Ishikawa (cell line): ENCODE measurements at regions not wholly inside any gene's neighbourhood (a gene's known extent, or its start where the extent isn't known, plus 50 kb on each side); places are given as distances from the start of the nearest gene placed in this dataset.

Experiments used
- CREB1 ChIP-seq: IDR thresholded peaks from 2 replicates; pipeline ENCODE4 v1.6.1; 2012; ENCODE audit warnings: low read depth
- EGR1 ChIP-seq: IDR thresholded peaks from 2 replicates; pipeline ENCODE4 v1.6.1; 2012
- EP300 ChIP-seq: IDR thresholded peaks from 2 replicates; pipeline ENCODE4 v1.6.1; 2012; ENCODE audit warnings: borderline replicate concordance
- FOXM1 ChIP-seq: IDR thresholded peaks from 2 replicates; pipeline ENCODE4 v1.6.1; 2012; ENCODE audit warnings: low read depth, borderline replicate concordance
- NFIC ChIP-seq: IDR thresholded peaks from 2 replicates; pipeline ENCODE4 v1.6.1; 2012
- RAD21 ChIP-seq: IDR thresholded peaks from 2 replicates; pipeline ENCODE4 v1.6.1; 2012; ENCODE audit warnings: low read depth
- REST ChIP-seq: IDR thresholded peaks from 2 replicates; pipeline ENCODE4 v1.6.1; 2012; ENCODE audit warnings: low read depth, mild to moderate bottlenecking
- TCF12 ChIP-seq: IDR thresholded peaks from 2 replicates; pipeline ENCODE4 v1.6.1; 2012; ENCODE audit warnings: low read depth
- TEAD4 ChIP-seq: IDR thresholded peaks from 2 replicates; pipeline ENCODE4 v1.6.1; 2012
- YY1 ChIP-seq: IDR thresholded peaks from 2 replicates; pipeline ENCODE4 v1.6.1; 2012; ENCODE audit warnings: low read depth
- TF ChIP-seq, protein P1 (sequence below): IDR thresholded peaks from 2 replicates; pipeline ENCODE4 v1.6.1; 2012

- TF ChIP-seq CREB1 (no peak), NFIC (no peak), TEAD4 (no peak), TCF12 (no peak), FOXM1 (no peak), RAD21 (no peak), EGR1 (no peak), EP300 (no peak), YY1 (no peak), REST (no peak)
- TF ChIP-seq, protein P1, sequence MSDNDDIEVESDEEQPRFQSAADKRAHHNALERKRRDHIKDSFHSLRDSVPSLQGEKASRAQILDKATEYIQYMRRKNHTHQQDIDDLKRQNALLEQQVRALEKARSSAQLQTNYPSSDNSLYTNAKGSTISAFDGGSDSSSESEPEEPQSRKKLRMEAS: no peak
Observed at GRCh38 chr10:105352827-105353226, 711.7 kb downstream of the SORCS3 start.
